NCI-H2029 (cell line): ENCODE measurements at regions not wholly inside any gene's neighbourhood (a gene's known extent, or its start where the extent isn't known, plus 50 kb on each side); places are given as distances from the start of the nearest gene placed in this dataset.

Experiments
- DNase-seq: peaks from one replicate; lab custom pipeline; 2025; lab: John Stamatoyannopoulos, UW

- no peak for DNase-seq
These were observed 135.7 kb upstream of the SEL1L start for GRCh38 chr14:81669308-81669707.

- no peak for DNase-seq
These were observed 140.3 kb upstream of the SEL1L start for GRCh38 chr14:81673930-81674329.

GRCh38 chr14:81676395-81676794 is 142.7 kb upstream of the SEL1L start:
- no peak for DNase-seq

- no peak for DNase-seq
These were observed 143.2 kb upstream of the SEL1L start for GRCh38 chr14:81676879-81677278.

GRCh38 chr14:81677736-81678135 is 144.1 kb upstream of the SEL1L start:
- DNase-seq = no peak

GRCh38 chr14:81679226-81679625 is 145.6 kb upstream of the SEL1L start:
- DNase-seq = no peak

- no peak for DNase-seq
These were observed 147.9 kb upstream of the SEL1L start for GRCh38 chr14:81681541-81681940.

- DNase-seq = no peak
These were observed 148.5 kb upstream of the SEL1L start for GRCh38 chr14:81682134-81682533.

- no peak for DNase-seq
These were observed 149.0 kb upstream of the SEL1L start for GRCh38 chr14:81682701-81683100.

GRCh38 chr14:81684696-81685095 is 151.0 kb upstream of the SEL1L start:
- DNase-seq = no peak

GRCh38 chr14:81686512-81686911 is 152.9 kb upstream of the SEL1L start:
- no peak for DNase-seq

- no peak for DNase-seq
These were observed 158.3 kb upstream of the SEL1L start for GRCh38 chr14:81691931-81692330.

- no peak for DNase-seq
These were observed 160.8 kb upstream of the SEL1L start for GRCh38 chr14:81694419-81694818.

- DNase-seq = no peak
These were observed 176.0 kb upstream of the SEL1L start for GRCh38 chr14:81709681-81710080.

GRCh38 chr14:81710232-81710845 is 176.7 kb upstream of the SEL1L start:
- DNase-seq = no peak

GRCh38 chr14:81715731-81716130 is 182.1 kb upstream of the SEL1L start:
- DNase-seq = no peak

GRCh38 chr14:81716953-81717352 is 183.3 kb upstream of the SEL1L start:
- no peak for DNase-seq

- DNase-seq = no peak
These were observed 190.3 kb upstream of the SEL1L start for GRCh38 chr14:81723956-81724355.

GRCh38 chr14:81727218-81727617 is 193.6 kb upstream of the SEL1L start:
- no peak for DNase-seq

- DNase-seq = no peak
These were observed 194.8 kb upstream of the SEL1L start for GRCh38 chr14:81728447-81728846.

- DNase-seq = no peak
These were observed 196.0 kb upstream of the SEL1L start for GRCh38 chr14:81729622-81730021.

- DNase-seq = no peak
These were observed 204.3 kb upstream of the SEL1L start for GRCh38 chr14:81737938-81738337.

- DNase-seq = no peak
These were observed 205.4 kb upstream of the SEL1L start for GRCh38 chr14:81738946-81739659.

GRCh38 chr14:81743605-81744004 is 210.0 kb upstream of the SEL1L start:
- DNase-seq = no peak
